ENCODE measurements at regions not wholly inside any gene's neighbourhood (a gene's known extent, or its start where the extent isn't known, plus 50 kb on each side); places are given as distances from the start of the nearest gene placed in this dataset.

GRCh38 chr1:221032204-221032585 is 153.0 kb downstream of the HLX start:
- Mint-ChIP-seq H3K27me3 (ENCODE audit: low read depth) (peaks cover 7% of the 10 kb centered on the region), H3K4me1 (ENCODE audit: low read depth) (no peaks in the 10 kb centered on the region), H3K4me3 (ENCODE audit: unreplicated experiment) (no peak overlapping the region), H3K36me3 (ENCODE audit: low read depth) (no peaks in the 10 kb centered on the region), H3K27ac (ENCODE audit: unreplicated experiment) (no peak overlapping the region), H3K9me3 (ENCODE audit: low read depth) (no peaks in the 10 kb centered on the region)
- no peak for DNase-seq (ENCODE audit: low spot score)
- TF ChIP-seq CTCF (IDR thresholded peaks at IDR 0.05), result no peak

DNA sequence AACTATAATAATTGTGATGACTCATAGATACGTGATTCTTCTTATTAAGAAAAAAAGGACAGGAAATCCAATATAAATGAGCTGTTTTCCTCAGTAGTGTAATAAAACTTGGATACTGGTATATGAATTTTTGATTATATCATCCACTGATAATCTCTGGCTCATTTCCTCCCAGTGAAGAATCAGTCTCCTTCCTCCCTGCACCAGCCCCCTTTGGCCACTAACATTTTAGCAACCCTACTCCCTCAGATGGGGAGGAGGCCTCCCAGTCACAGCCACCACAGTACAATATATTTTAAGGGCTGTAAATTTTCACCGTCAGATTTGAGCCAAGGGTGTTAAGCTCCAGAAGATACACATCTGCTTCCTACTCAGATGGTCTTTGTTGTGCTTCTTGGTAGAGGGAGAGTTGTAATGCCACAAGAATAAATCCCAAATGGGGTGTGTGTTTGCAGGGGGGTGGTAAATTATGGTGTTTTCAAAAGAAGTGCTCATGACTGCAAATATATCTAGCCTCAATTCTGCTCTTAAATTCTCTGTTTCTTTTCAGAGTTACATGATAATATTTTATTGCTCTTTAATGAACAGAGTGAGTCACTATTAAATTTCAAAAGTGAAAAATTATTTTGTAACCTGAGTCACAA is 153.5 kb downstream of the HLX start:
- H3K36me3 Mint-ChIP-seq (ENCODE audit: low read depth), result no peaks in the 10 kb centered on the region
- no peak overlapping the region for H3K27ac Mint-ChIP-seq (ENCODE audit: unreplicated experiment)
- no peak for TF ChIP-seq CTCF (IDR thresholded peaks at IDR 0.05)
- H3K27me3 Mint-ChIP-seq (ENCODE audit: low read depth), result peaks cover 5% of the 10 kb centered on the region
- no peak overlapping the region for H3K4me3 Mint-ChIP-seq (ENCODE audit: unreplicated experiment)
- no peak for DNase-seq (ENCODE audit: low spot score)
- no peaks in the 10 kb centered on the region for H3K4me1 Mint-ChIP-seq (ENCODE audit: low read depth)
- H3K9me3 Mint-ChIP-seq (ENCODE audit: low read depth), result no peaks in the 10 kb centered on the region

GRCh38 chr1:221035662-221036153 is 156.5 kb downstream of the HLX start:
- DNase-seq (ENCODE audit: low spot score), result no peak
- H3K27ac Mint-ChIP-seq (ENCODE audit: unreplicated experiment), result no peak overlapping the region

DNA sequence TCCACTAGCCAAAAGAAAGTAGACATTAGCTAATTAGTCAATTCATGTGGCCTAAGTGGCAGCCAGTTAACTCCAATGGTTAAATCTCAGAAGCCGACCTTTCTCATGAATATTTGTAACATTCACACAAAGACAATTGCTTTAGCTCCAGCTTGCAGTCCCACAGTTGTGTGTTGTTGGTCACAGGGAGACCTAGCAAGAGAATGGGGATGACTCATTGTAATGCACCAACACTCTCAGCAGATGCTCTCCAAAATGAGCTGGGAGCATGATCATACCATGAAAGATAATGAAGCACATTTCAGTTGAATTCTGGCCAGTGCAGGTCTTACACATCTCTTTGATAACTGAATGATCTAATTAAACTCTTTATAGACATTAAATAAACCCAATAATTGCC is 160.4 kb downstream of the HLX start:
- Mint-ChIP-seq H3K4me1 (ENCODE audit: low read depth) (no peaks in the 10 kb centered on the region), H3K27ac (ENCODE audit: unreplicated experiment) (no peak overlapping the region), H3K9me3 (ENCODE audit: low read depth) (no peaks in the 10 kb centered on the region), H3K36me3 (ENCODE audit: low read depth) (no peaks in the 10 kb centered on the region), H3K4me3 (ENCODE audit: unreplicated experiment) (no peak overlapping the region), H3K27me3 (ENCODE audit: low read depth) (peaks cover 8% of the 10 kb centered on the region)
- no peak for DNase-seq (ENCODE audit: low spot score)
- no peak for TF ChIP-seq CTCF (IDR thresholded peaks at IDR 0.05)

More at GRCh38 chr1:221035662-221036153, 156.5 kb downstream of the HLX start:
- Mint-ChIP-seq H3K4me1 (ENCODE audit: low read depth) (no peaks in the 10 kb centered on the region), H3K4me3 (ENCODE audit: unreplicated experiment) (no peak overlapping the region), H3K27me3 (ENCODE audit: low read depth) (peaks cover 8% of the 10 kb centered on the region), H3K9me3 (ENCODE audit: low read depth) (no peaks in the 10 kb centered on the region), H3K36me3 (ENCODE audit: low read depth) (no peaks in the 10 kb centered on the region)
- no peak for TF ChIP-seq CTCF (IDR thresholded peaks at IDR 0.05)

DNA sequence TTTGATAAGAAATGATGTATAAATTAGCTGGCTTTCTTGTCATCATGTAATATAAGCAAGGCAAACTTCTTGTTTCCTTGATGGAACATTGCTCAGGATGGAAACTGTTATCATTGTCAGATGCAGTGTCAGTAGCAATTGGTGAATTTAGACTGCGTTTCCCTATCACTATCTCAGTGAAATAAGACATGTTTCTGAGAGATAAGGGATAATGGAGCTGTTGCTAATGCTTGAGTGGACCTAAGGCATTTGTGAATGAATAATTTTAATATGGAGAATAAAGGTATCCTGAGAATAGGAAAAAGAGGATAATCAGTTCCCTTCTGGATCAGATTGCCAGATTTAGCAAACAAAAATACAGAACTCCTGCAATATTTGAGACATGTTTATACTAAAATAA is 160.9 kb downstream of the HLX start:
- TF ChIP-seq CTCF (IDR thresholded peaks at IDR 0.05), result no peak
- Mint-ChIP-seq H3K9me3 (ENCODE audit: low read depth) (no peaks in the 10 kb centered on the region), H3K27ac (ENCODE audit: unreplicated experiment) (no peak overlapping the region), H3K27me3 (ENCODE audit: low read depth) (peaks cover 10% of the 10 kb centered on the region), H3K4me1 (ENCODE audit: low read depth) (no peaks in the 10 kb centered on the region), H3K36me3 (ENCODE audit: low read depth) (no peaks in the 10 kb centered on the region), H3K4me3 (ENCODE audit: unreplicated experiment) (no peak overlapping the region)
- no peak for DNase-seq (ENCODE audit: low spot score)
